NOMO-1 treated with DMSO at 0.1 percent for 48 hours (cell line): ENCODE measurements at regions not wholly inside any gene's neighbourhood (a gene's known extent, or its start where the extent isn't known, plus 50 kb on each side); places are given as distances from the start of the nearest gene placed in this dataset.

Experiments
- DNase-seq: peaks from one replicate; lab custom pipeline; 2025; ENCODE audit not compliant: unreplicated experiment; lab: John Stamatoyannopoulos, UW

DNA sequence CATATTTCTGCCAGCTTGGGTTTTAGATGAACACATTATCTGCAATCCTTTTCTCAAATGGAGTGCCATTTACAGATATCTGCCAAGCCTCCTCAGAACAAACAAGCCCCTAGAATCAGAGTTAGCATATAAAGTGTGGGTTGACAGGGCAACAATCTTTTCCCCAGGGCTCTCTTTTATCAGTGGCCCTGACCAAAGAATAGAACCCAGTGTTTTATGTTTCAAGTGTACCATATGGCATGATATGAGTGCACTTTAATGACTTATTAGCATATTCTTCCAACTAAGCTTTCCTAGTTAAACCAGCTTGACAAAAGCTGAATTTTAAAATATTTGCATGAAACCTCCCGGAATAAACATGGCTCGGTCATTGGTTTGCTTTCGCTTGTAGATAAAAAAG, 57.3 kb downstream of the EVX1 start:
- DNase-seq, result no peak

DNA sequence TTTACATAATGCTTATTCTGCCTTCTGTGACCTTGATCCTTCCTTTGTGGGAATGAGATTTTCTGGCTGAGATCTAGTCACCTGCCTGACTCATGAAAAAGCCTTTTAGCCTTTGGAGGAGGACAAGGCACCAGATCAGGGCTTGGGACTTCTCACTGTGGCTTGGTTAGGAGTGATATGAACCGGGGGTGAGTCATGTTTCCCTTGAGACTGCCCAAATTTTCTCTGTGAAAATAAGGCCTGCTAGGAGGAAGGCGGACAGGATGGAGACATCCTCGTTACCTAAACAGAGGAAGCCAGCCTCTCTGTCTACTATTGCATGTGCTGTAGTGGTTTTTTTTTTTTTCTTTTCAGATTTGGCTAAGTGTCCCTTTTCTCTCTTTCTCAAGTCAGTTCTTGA, 57.8 kb downstream of the EVX1 start:
- peak; percentile 20 for DNase-seq

DNA sequence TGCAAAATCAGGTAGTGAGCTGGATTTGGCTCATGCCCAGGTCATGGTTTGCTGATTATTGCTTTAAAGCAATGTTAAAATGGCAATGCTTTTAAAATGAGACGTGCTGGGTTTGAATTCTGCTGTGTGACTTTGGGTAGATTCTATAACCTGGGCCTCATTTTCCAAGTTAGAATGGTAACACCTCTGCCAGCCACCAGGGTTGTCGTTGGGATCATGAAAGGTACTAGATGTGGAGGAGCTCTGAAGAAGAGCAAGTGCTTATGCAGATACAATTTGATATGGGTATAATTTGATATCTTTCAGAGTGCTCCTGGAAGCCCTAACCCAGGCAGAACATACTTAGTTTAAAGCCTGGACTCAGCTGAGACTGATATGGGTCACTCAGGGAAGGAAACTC, 60.0 kb downstream of the EVX1 start:
- no peak for DNase-seq

DNA sequence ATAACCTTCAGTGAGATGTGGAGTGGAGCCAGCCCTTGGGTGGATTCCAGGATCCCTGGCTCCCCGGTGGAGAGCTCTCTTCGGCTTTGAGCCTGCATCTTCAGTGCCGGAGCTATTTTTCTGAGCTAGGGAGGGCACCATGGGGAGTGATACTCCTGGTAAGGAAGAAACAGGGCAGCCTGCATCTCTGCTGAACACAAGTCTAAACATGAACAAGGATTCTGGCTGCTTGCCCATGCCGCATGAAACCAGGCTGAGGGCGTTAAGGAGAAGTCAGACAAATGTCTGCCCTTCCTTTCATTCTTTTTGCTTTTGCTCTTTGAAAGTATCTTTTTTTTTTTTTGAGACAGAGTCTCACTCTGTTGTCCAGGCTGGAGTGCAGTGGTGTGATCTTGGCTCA, 60.4 kb downstream of the EVX1 start:
- no peak for DNase-seq

DNA sequence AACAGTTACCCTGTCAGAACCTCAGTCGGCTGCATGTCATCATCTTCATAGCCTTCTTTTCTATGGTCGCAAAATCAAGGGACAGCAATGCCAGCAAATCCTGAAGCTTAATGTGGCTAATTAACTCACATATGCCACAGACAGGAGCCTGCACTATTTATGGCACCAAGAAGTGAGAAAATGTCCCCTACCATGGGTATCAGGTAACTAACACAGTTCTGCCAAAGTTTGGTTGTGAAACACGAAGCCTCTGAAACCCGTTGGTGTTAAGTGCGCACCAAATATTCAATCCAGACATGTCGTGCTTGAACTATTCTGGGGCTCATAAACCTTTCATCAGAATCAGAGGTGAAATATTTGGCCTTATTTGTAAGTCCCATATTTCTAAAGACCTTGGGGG, 63.3 kb downstream of the EVX1 start:
- no peak for DNase-seq

DNA sequence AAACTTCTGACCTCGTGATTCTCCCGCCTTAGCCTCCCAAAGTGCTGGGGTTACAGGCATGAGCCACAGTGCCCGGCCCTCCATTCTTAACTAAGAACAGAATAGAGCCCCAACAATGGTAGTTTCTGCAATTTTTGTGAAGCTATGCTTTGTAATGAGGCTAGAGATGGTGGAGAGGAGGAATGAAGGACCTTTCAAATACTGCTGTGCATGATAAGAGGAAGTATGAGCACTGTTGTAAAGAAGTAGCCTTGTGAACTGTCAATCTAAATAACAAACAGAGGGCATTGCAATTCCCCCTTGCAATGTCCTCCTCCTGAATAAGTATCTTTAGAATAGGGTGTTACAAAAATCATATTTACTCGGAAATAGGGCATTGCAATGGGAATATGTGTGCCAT, 70.2 kb downstream of the EVX1 start:
- DNase-seq, result peak; percentile 24

DNA sequence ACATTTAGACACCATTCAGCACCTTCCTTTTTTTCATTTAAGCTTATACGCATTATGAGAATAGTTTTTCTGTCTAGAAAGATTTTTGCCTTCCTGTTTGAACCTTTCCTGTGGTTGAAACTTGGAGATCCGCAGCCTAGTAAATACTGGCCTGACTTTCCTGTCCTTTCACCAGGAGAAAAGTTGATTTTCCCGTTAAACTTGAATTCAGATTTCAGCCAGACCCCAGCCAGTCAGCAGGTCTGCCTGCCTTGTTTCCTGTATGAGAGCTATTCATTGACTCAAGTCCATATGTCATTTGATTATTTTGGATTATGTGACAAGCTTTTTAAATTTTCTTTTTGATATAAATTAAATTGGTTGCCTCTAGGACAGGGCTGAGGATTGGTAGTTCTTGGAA, 71.5 kb downstream of the EVX1 start:
- no peak for DNase-seq

DNA sequence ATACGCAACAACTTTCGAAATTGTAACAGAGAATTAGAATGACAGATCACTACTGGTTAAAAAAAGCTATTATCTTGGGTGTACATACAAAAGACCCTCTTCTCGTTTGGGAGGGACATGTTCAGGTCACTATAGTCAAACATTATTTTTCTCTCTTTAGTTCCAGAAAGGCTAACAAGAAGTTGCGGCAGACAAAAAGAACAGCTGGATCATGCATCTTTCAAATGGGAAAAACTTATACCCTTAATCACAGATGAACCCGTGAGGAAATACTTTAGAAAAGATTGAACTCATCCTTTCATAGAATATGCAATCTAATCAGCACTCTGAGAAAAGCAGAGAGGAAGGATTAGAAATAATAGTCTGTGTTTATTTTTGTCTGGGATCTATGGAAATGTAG, 72.5 kb downstream of the EVX1 start:
- DNase-seq, result no peak

DNA sequence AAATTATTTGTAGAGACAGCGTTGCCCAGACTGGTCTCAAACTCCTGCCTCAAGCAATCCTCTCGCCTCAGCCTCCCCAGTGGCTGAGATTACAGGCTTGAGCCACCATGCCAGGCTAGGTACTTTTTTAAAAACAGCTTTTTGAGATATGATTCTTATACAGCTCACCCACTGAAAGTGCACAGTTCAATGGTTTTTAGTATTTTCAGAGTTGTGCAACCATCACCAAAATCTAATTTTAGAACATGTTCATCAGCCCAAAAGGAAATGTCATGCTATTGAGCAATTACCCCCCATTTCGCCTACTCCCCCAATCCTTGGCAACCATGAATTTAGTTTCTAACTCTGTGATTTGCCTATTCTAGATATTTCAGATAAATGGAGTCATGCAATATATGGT, 73.7 kb downstream of the EVX1 start:
- DNase-seq, result peak; percentile 45

DNA sequence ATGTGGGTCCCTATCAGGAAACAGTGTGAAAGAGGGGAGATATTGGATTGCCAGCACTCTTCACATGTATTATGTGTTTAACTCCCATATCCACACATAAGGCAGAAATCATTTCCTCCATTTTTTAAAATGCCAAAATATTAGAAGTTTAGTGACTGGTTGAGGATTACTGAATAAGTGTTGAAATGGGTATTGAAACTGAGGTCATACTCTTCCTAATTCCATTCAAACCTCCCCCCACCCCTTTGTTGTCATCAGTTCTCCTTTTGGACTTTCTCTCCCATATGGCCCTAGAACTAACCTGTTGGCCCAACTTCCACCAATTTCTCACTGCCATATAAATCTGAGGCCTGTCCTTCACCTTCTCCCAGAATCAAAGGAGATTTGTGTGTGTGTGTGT, 81.6 kb downstream of the EVX1 start:
- no peak for DNase-seq

DNA sequence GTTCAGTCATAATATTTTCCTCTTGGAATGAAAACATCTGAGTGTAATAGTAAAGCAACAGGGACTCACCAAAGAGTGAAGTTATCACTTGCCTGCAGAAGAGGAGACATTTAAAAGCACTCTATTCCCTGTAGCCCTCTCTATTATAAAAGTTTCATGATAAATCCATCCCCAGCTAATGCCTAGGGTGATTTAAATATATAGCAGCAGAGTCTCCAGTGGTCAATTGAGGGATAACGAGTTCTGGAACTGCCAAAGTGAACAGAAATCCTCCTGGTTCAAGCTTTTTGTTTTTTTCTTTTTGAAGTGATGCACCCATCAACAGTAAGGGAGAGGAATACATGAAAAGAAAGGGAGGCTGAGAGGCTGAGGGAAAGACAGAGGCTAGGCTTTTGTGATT, 87.3 kb downstream of the EVX1 start:
- DNase-seq, result no peak

DNA sequence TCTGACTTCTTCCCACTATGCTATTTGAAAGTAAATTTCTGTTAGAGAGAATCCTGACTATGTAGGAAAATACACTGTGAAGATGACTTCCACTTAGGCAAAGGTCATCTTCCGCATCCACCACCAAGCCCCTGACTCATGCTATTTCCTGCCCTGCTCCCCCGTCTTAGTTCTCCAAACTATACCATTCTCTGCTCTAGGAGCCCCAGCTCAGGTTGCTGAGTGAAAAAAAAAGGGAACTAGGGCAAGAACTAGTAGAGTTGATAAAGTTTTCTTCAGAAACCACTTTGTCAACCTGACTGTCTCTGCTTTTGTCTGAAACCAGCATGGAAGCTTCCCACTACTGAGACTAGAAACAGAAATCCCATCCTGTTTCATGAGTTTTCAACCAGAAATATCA, 96.9 kb downstream of the EVX1 start:
- peak; percentile 98 for DNase-seq

DNA sequence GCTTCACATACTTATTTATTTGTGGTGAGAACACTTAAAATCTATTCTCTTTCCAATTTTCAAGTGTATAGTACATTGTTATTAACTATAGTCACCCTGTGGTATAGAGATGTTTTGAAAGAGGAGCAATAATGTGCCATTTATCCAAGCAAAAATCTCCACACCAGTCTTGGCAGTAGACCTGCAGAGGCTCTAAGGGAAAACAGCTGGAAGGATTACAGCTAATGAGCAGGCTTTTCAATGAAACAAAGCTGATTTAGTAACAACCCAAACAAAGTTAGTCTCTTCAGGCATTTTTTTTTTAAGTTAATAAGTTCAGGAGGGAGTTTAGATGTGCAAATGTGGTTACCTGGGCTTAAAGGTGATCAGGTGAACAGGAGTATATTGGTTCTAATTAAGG, 101.9 kb downstream of the EVX1 start:
- DNase-seq, result no peak

DNA sequence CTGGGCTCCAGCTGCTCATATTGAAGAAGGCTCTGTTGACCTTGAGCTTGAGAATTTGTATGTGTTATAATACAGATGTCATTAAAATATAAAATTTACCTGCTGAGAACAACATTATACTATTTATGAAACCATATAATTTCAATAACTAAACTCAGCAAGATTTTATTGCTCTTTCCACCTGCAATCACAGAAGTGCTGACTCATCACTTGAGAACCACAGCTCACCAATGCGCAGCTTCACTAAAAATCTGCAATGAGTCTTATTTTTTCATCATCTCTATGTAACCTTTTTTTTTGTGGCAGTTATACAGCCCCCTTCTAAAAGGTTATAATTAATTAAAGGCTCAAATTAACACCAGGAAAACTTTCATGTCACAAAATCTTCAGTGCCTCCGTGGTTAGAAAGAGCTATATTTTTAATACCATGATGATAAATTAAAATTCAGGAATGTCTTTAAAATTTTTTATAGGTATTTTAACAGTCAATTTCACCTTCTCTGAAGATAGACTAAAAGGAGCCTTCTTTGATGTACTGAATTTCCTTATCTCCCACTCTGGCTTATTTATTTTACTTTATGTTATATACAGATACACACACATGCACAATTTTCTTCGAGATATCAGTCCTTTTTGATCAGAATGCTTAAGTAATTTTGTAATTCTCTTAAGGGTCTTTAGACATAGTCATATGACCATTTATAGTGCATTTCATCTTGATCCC, 102.7 kb downstream of the EVX1 start:
- no peak for DNase-seq

DNA sequence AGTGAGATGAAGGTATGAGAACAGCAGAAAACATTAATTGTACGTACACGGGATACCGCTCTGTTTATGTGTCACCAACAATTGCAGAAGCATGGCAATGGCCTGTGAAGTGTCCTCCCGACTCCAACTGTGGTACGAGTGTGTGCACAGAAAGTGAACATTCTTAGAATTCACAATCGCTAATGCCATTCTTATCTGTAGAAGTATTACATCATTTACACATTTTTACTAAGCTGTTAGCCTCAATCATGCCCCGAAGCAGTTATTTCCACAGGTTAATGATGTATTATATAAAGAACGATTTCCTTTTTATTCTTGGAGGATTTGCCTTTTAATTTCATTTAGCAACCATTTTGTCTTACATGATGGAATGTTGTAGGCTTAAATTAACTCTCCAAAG, 103.4 kb downstream of the EVX1 start:
- DNase-seq, result no peak

DNA sequence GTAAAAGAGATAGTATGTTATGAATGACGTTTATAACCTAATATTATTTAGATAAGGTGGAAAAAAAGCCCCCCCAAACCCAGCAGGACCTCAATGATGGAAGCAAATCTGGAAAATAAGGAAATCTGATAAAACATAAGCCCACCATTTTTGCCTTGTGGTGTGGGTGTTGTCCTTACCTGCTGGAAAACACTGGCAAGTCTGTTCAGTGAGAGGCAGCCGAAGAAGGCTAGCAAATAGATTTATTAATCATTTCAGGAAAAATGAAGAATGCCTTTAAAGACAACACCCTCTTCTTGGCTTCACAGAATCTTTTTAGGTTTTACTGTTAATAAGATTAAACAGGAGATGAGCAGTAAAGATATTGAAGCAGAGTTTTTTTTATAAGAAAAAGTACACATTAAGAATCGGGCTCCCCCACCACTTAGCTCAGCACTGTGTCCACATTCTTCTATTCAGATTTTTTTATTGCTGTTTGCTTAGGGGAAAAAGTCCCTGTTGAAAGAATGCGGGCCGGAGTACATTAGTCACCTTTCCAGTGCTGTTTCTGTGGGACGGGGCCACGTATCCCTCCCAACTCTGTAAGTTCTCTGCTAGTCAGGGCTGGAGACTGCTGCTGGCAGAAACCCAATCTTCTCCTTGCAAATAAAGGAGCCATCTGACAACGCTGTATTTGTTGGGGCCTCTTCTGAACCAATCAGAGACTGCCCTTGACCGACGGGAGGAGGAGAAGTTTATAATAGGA, 104.1 kb downstream of the EVX1 start:
- no peak for DNase-seq

DNA sequence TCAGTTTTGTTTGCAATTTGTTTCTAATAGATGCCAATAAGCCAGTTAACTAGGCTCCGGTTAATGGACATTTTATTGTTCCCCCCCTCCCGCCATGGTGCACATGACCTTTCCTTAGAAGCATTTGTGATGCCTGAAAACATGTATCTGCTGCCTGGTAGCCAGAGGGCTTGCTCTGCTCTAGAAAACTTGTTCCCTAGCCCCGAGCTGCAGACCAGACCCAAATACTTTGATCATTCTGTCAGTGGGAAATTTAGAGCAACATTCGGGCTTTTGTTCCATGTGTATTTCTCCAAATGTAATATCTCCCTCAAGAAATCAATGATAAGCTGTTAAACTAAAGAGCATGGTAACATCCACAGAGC, 104.7 kb downstream of the EVX1 start:
- DNase-seq, result no peak

DNA sequence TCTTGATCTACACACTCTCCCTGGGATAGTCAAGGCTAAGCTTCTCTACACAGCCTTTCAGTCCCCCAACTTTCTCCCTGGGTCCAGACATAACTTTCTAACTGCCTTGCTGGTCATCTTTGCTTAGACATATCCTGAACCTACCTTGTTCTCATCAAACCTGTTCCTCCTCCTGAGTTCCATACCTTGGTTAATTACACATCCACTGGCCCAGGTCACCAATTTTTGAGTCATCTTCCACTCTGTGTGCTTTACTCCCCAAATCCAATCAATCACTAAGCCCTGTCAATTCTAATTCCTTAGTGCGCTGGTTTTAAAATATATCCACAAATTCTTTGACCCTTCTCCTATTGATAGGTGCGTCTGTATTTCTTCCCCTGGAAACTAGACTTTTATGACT, 107.0 kb downstream of the EVX1 start:
- no peak for DNase-seq

DNA sequence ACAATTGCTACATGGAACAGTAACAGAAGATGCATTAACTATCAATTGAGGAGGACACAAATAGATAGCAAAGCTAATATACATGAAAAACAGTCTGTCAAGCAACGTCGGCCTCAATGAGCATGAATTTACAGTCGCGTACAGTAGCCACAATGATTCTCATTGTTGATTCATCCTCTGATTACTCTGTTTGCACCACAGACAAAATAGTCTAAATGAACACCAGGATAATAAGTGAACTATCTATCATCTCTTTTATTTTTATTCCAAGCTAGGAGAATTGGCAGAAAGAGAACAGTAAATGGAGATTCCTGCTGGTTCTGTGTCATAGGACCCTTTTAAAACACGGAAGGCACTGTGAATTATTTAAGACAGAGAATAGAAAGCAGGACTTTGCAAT, 108.5 kb downstream of the EVX1 start:
- DNase-seq, result no peak

DNA sequence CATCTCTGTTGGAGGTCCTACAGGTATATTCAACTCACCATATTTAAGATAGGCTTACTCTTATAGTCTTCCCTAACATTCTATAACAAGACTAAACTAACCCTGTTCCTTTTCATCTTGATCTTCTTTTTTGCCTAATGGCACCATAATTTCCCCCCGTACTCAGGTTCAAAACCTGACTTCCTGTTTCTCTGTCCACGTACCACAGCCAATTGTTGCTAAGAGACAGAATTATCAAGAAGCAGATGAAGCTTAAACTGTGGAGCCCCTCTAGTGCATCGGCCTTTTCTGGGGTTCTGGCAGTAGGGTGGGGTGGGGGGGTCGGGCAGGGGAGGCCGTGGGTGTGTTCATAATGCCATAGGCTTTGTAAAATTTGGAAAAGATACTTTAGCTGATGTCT, 109.2 kb downstream of the EVX1 start:
- DNase-seq, result no peak

DNA sequence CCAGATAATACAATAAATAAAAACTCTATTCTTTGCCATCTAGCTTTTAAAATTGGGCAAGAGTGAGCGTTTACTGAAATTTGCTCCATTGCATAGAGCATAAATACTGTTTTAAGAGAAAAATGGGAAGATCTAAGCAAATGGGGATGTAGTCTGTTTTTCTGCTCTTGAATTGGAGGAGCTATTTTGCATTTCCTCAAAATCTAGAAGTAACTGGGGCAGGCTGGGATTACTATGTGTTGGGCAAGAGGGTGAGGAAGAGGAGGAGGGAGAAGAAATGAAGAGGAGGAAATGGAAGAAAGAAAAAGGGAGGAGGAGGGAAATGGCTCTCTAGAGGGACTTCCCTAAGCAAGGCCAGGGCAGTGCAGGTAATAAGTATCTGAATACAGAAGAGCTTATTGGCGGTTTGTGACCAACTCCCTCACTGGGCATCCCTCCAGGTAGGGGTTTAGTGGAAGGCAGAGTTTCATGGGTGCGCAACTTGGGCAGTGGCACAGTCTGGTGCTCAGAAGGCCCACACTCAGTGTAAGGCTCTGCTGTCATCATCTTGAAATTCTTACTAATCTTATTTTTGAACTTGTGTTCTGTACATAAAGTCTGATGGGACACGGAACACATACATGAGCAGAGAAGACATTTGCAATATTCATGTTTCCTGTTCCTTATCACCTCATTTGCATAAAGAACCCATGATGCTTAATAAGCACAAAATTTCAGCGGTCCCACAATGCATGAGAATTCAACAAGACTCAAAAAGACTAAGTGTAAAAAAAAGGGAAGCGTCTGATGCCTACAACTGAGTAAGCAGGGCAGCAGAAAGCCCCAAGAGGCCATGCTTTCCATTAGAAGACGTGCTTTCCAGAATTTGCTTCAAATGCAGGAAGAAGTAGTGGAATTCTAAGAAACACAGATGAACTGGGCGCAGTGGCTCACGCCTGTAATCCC, 116.9 kb downstream of the EVX1 start:
- DNase-seq, result peak; percentile 51

DNA sequence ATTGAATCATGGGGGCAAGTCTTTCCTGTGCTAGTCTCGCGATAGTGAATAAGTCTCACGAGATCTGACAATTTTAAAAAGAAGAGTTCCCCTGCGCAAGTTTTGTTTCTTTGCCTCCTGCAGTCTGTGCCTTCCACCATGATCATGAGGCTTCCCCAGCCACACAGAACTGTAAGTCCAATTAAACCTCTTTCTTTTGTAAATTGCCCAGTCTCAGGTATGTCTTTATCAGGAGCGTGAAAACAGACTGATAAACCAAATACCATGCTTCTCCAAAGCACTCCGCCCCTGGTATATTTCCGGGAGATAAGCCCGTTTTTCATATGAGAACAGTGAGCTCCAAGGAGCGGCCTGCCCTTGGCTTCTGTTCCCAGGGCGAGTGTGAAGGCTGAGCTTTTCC, 118.9 kb downstream of the EVX1 start:
- DNase-seq, result no peak
